SU-DHL-6 (cell line): ENCODE measurements at regions not wholly inside any gene's neighbourhood (a gene's known extent, or its start where the extent isn't known, plus 50 kb on each side); places are given as distances from the start of the nearest gene placed in this dataset.

ENCODE experiments used
- H2AFZ ChIP-seq: fragments of 200-600 bp; sonication (generic); 2 replicates; pipeline ENCODE4 v1.6.1; 2014; ENCODE audit warnings: low read depth, mild to moderate bottlenecking, moderate library complexity, mixed read lengths, antibody characterized with exemption, low read length; ENCODE audit not compliant: severe bottlenecking
- H3F3A ChIP-seq: fragments of 200-600 bp; shearing (Covaris generic); 2 replicates; pipeline ENCODE4 v1.6.0; 2016; ENCODE audit warnings: antibody characterized with exemption, mild to moderate bottlenecking; ENCODE audit not compliant: insufficient read depth
- H3K27ac ChIP-seq: fragments of 200-600 bp; sonication (generic); 2 replicates; pipeline ENCODE4 v1.5.1; 2016; ENCODE audit warnings: low read depth, mild to moderate bottlenecking, low read length, moderate library complexity, mixed read lengths
- H3K27me3 ChIP-seq: fragments of 200-600 bp; sonication (generic), shearing (Covaris generic); 2 replicates; pipeline ENCODE4 v1.6.0; 2014; ENCODE audit warnings: mild to moderate bottlenecking, low read length
- H3K36me3 ChIP-seq: fragments of 200-600 bp; sonication (generic); 2 replicates; pipeline ENCODE4 v1.6.1; 2014; ENCODE audit warnings: mild to moderate bottlenecking, low read length, mixed read lengths
- H3K4me2 ChIP-seq: fragments of 300-600, 200-600 bp; shearing (Covaris generic), sonication (generic); 2 replicates; pipeline ENCODE4 v1.6.0; 2014; ENCODE audit warnings: low read length, low read depth, mild to moderate bottlenecking; ENCODE audit not compliant: poor library complexity, severe bottlenecking
- H3K4me3 ChIP-seq: fragments of 200-600 bp; sonication (generic); 2 replicates; pipeline ENCODE4 v1.5.1; 2014; ENCODE audit warnings: antibody characterized with exemption, low read length, mild to moderate bottlenecking, mixed read lengths; ENCODE audit not compliant: insufficient read depth, poor library complexity, severe bottlenecking
- H3K79me2 ChIP-seq: fragments of 200-600 bp; sonication (generic); 2 replicates; pipeline ENCODE4 v1.6.1; 2014; ENCODE audit warnings: mild to moderate bottlenecking, low read length, moderate library complexity; ENCODE audit not compliant: insufficient read depth
- H3K9ac ChIP-seq: fragments of 200-600 bp; sonication (generic); 2 replicates; pipeline ENCODE4 v1.7.0; 2014; ENCODE audit warnings: mild to moderate bottlenecking, low read length
- H3K9me2 ChIP-seq: fragments of 200-600 bp; sonication (generic); replicated peaks from 2 replicates; pipeline ENCODE4 v1.6.1; 2014; ENCODE audit warnings: low read length; ENCODE audit not compliant: insufficient read depth
- H3K9me3 ChIP-seq: fragments of 200-600 bp; sonication (generic); 2 replicates; pipeline ENCODE4 v1.6.1; 2014; ENCODE audit warnings: low read length, mixed read lengths; ENCODE audit not compliant: insufficient read depth
- H4K20me1 ChIP-seq: fragments of 200-600 bp; sonication (generic); 2 replicates; pipeline ENCODE4 v1.6.1; 2014; ENCODE audit warnings: low read depth, mild to moderate bottlenecking, antibody characterized with exemption, low read length, moderate library complexity, mixed read lengths
- EZH2phosphoT487 ChIP-seq: fragments of 200-600 bp; sonication (generic), shearing (Covaris generic); conservative IDR thresholded peaks from 2 replicates; pipeline ENCODE4 v1.6.1; 2018; ENCODE audit warnings: mild to moderate bottlenecking, antibody characterized with exemption, low read length, moderate library complexity, mixed read lengths
- TF ChIP-seq, protein P1 (sequence below): fragments of 200-600 bp; sonication (generic); IDR thresholded peaks from one replicate; pipeline ENCODE4 v1.5.1; 2017; ENCODE audit warnings: antibody characterized with exemption, mild to moderate bottlenecking, low read length, moderate library complexity; ENCODE audit not compliant: insufficient read depth, poor library complexity, severe bottlenecking

GRCh38 chr7:142503036-142503435, 245.2 kb upstream of the PRSS58 start:
- H3K27ac ChIP-seq: no peak overlapping the region
- H3F3A ChIP-seq: no peaks in the 10 kb centered on the region
- no peak overlapping the region for H3K9ac ChIP-seq
- no peak overlapping the region for H3K4me3 ChIP-seq
- H3K27me3 ChIP-seq: no peaks in the 10 kb centered on the region
- no peaks in the 10 kb centered on the region for H3K36me3 ChIP-seq
- no peaks in the 10 kb centered on the region for H4K20me1 ChIP-seq
- H3K79me2 ChIP-seq: no peaks in the 10 kb centered on the region
- no peak overlapping the region for H3K4me2 ChIP-seq
- TF ChIP-seq EZH2phosphoT487: no peak
- TF ChIP-seq, protein P1, sequence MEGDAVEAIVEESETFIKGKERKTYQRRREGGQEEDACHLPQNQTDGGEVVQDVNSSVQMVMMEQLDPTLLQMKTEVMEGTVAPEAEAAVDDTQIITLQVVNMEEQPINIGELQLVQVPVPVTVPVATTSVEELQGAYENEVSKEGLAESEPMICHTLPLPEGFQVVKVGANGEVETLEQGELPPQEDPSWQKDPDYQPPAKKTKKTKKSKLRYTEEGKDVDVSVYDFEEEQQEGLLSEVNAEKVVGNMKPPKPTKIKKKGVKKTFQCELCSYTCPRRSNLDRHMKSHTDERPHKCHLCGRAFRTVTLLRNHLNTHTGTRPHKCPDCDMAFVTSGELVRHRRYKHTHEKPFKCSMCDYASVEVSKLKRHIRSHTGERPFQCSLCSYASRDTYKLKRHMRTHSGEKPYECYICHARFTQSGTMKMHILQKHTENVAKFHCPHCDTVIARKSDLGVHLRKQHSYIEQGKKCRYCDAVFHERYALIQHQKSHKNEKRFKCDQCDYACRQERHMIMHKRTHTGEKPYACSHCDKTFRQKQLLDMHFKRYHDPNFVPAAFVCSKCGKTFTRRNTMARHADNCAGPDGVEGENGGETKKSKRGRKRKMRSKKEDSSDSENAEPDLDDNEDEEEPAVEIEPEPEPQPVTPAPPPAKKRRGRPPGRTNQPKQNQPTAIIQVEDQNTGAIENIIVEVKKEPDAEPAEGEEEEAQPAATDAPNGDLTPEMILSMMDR: no peak
- no peaks in the 10 kb centered on the region for H3K9me3 ChIP-seq
- H3K9me2 ChIP-seq: no peaks in the 10 kb centered on the region
- H2AFZ ChIP-seq: no peak overlapping the region

GRCh38 chr7:142501434-142501833, 243.6 kb upstream of the PRSS58 start:
- Histone ChIP-seq H3K4me2 (no peak overlapping the region), H3K9ac (no peak overlapping the region), H3K4me3 (no peak overlapping the region), H3K36me3 (no peaks in the 10 kb centered on the region), H3K27me3 (no peaks in the 10 kb centered on the region), H3F3A (no peaks in the 10 kb centered on the region), H3K9me3 (no peaks in the 10 kb centered on the region), H3K79me2 (no peaks in the 10 kb centered on the region), H3K9me2 (no peaks in the 10 kb centered on the region), H2AFZ (no peak overlapping the region), H4K20me1 (no peaks in the 10 kb centered on the region), H3K27ac (no peak overlapping the region)
- TF ChIP-seq EZH2phosphoT487: no peak
- TF ChIP-seq, protein P1: no peak

- H3K9ac ChIP-seq: no peak overlapping the region
- H2AFZ ChIP-seq: no peak overlapping the region
- no peaks in the 10 kb centered on the region for H3K36me3 ChIP-seq
- H3K27ac ChIP-seq: no peak overlapping the region
- no peaks in the 10 kb centered on the region for H3F3A ChIP-seq
- H3K79me2 ChIP-seq: no peaks in the 10 kb centered on the region
- H3K4me2 ChIP-seq: no peak overlapping the region
- no peaks in the 10 kb centered on the region for H3K9me2 ChIP-seq
- no peak overlapping the region for H3K4me3 ChIP-seq
- no peaks in the 10 kb centered on the region for H3K27me3 ChIP-seq
- TF ChIP-seq, protein P1: no peak
- no peak for TF ChIP-seq EZH2phosphoT487
- H4K20me1 ChIP-seq: no peaks in the 10 kb centered on the region
- H3K9me3 ChIP-seq: no peaks in the 10 kb centered on the region
Observed at GRCh38 chr7:142500366-142500765, 242.5 kb upstream of the PRSS58 start.
